H1 (cell line): ENCODE measurements at regions not wholly inside any gene's neighbourhood (a gene's known extent, or its start where the extent isn't known, plus 50 kb on each side); places are given as distances from the start of the nearest gene placed in this dataset.

Source experiments
- BRCA1 ChIP-seq: IDR thresholded peaks from 2 replicates; pipeline ENCODE4 v1.6.1; 2012; ENCODE audit warnings: low read depth, low read length, improper control_type of control experiment
- CTCF ChIP-seq, 3 experiments: IDR thresholded peaks; 1 replicate in 2 of 3; 2 replicates in 1 of 3; pipeline versions ENCODE4 v1.5.1 to v1.6.1; 2011; ENCODE audit warnings: low read length in 3 of 3, mild to moderate bottlenecking in 3 of 3, inconsistent platforms in 2 of 3, low read depth in 1 of 3, moderate library complexity in 1 of 3; ENCODE audit not compliant: insufficient read depth in 1 of 3; ENCODE audit errors: control extremely low read depth in 1 of 3
- RFX5 ChIP-seq: IDR thresholded peaks from 2 replicates; pipeline ENCODE4 v1.6.1; 2011; ENCODE audit warnings: low read depth, low read length, improper control_type of control experiment, borderline replicate concordance
- TF ChIP-seq, protein P1 (sequence below): IDR thresholded peaks from 2 replicates; pipeline ENCODE4 v1.6.1; 2012; ENCODE audit warnings: inconsistent platforms

DNA sequence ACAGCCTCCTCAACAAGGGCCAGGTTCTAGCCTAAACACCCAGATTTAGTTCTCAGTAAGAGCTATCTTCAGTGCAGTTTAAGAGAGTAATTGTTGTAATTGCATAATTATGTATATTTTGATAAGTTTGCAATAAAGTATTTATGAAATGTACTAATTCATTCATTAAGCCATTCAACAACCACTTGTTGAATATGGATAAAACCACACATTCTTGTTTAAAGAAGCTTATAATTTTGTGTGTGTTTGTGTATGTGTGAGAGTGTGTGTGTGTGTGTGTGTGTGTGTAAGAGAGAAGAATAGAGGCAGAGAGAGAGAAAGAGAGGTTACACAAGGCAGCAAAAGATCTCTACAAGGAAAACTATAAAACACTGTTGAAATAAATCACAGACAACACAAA, 115.0 kb upstream of the SLC25A13 start:
- TF ChIP-seq CTCF (IDR thresholded peaks at IDR 0.05; ENCODE audit: control extremely low read depth in 1 of 3, insufficient read depth in 1 of 3, low read depth in 1 of 3, low read length in 3 of 3): no peak
- TF ChIP-seq RFX5: no peak
- TF ChIP-seq, protein P1, sequence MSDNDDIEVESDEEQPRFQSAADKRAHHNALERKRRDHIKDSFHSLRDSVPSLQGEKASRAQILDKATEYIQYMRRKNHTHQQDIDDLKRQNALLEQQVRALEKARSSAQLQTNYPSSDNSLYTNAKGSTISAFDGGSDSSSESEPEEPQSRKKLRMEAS: no peak
- TF ChIP-seq BRCA1: no peak
